Muscle of leg (tissue), 3 donors: ENCODE measurements at regions not wholly inside any gene's neighbourhood (a gene's known extent, or its start where the extent isn't known, plus 50 kb on each side); places are given as distances from the start of the nearest gene placed in this dataset.
"Not testable (repeated sequence)": the region's sequence is repeated elsewhere in the genome, so short reads cannot be mapped to it uniquely, and the experiment has no call there.

Source experiments
- DNase-seq: peaks from one replicate; pipeline ENCODE4 v3.0.0; 2013
- H3K27ac ChIP-seq: one replicate; pipeline ENCODE4 v1.5.1; 2013; ENCODE audit warnings: mild to moderate bottlenecking, low read length, control low read depth
- H3K27me3 ChIP-seq: one replicate; pipeline ENCODE4 v1.6.1; 2013; ENCODE audit warnings: low read length; ENCODE audit not compliant: control insufficient read depth, insufficient read depth
- H3K36me3 ChIP-seq: one replicate; pipeline ENCODE4 v1.6.1; 2013; ENCODE audit warnings: low read length; ENCODE audit not compliant: control insufficient read depth, insufficient read depth
- H3K4me1 ChIP-seq: one replicate; pipeline ENCODE4 v1.6.1; 2013; ENCODE audit warnings: low read length; ENCODE audit not compliant: control insufficient read depth, insufficient read depth
- H3K4me3 ChIP-seq: one replicate; pipeline ENCODE4 v1.5.1; 2013; ENCODE audit warnings: low read length, control low read depth
- H3K9me3 ChIP-seq: replicated peaks from 2 replicates; pipeline ENCODE4 v1.6.1; 2013; ENCODE audit warnings: low read depth, low read length; ENCODE audit not compliant: control insufficient read depth
- WGBS: methylation state at CpG from one replicate; pipeline ENCODE4 v1.1.5; 2013; ENCODE audit warnings: missing lambda C conversion rate; ENCODE audit not compliant: insufficient coverage; 5-methylcytosine and 5-hydroxymethylcytosine counted together

DNA sequence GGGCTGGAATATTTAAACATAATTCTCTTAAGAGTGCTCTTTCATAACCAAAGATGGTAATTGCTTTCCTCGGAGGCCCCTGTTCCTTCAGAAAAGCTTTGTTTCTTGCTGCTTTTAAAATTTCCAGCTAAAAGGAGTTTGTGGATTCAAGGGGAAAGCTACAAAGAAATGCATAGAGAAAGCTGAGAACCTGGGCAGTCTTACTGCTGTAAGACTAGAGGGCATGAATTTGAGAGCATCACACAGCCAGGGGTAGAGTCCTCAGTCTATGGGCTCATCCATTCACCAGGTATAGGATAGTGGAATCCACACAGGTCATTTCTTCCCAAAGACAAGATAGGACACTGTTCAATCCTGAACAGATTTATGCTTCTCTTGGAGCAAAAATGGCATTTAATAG is 186.3 kb upstream of the PLD5 start:
- no peaks in the 10 kb centered on the region for H3K27me3 ChIP-seq
- DNase-seq, result no peak
- H3K4me1 ChIP-seq, result no peaks in the 10 kb centered on the region
- no peaks in the 10 kb centered on the region for H3K36me3 ChIP-seq
- peaks cover 2% of the 10 kb centered on the region for H3K9me3 ChIP-seq
- no CpG with 5 or more reads among the region's 1 CpG for WGBS
- no peak overlapping the region for H3K4me3 ChIP-seq
- H3K27ac ChIP-seq, result no peak overlapping the region

DNA sequence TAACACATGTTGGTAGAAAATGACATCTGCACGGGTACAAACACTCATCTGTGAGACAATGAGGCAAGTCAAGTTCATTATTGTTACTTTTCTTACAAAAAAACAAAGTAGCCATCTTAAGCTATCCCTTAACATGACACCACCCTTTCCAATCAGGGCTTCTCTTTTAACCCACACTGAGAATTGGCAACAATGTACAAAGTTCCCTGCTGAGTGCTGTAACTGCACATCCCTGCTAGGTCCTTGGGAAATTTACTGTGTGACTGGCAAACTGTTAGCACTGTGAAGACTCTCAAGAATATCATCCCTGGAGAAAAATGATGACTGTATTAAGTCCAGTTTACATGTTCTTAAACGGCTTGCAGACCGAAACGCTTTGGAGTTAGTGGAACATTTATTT is 185.8 kb upstream of the PLD5 start:
- Histone ChIP-seq H3K4me1 (no peaks in the 10 kb centered on the region), H3K9me3 (peaks cover 2% of the 10 kb centered on the region), H3K27ac (no peak overlapping the region), H3K4me3 (no peak overlapping the region), H3K27me3 (no peaks in the 10 kb centered on the region), H3K36me3 (no peaks in the 10 kb centered on the region)
- no CpG with 5 or more reads among the region's 4 CpGs for WGBS
- DNase-seq, result no peak

DNA sequence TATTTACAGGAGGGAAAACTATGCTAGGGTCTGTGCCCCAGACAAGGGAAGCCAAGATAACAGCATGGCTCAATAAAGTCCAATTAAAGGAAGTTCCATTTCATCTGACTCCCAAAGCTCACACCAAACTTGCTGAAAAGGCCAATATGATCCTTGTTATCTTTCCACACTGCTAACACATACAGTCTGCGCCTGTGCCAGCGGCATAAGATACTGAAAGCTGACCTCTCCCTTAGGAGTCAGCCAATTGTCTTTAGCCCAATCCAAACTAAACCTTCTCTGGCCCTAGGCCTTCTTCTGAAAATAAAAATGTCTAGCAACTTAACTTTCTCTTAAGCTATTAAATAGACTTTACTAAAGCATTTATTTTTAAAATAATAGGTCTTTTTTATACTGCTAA is 179.0 kb upstream of the PLD5 start:
- DNase-seq, result peak; percentile 3
- Histone ChIP-seq H3K36me3 (no peaks in the 10 kb centered on the region), H3K27me3 (no peaks in the 10 kb centered on the region), H3K4me1 (no peaks in the 10 kb centered on the region), H3K4me3 (no peak overlapping the region), H3K27ac (no peak overlapping the region), H3K9me3 (no peaks in the 10 kb centered on the region)
- WGBS, result no CpG with 5 or more reads among the region's 2 CpGs

DNA sequence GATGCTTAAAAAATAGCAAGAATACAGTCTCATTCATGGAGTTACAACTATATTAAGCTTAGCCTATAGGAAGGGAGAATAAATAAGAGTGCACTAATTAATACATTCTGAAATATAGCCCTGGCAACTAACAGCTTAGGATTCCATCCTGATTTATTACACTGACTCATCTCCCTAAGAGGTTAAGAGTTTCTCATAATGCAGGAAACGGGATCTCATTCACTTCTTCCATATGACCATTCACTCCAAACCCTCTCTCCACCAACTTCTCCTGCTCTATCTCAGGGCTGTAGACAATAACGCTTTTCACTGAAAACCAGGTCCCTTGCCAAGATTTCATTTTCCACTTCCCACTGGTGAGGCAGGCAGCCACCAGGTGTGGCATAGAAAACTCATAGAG is 168.5 kb upstream of the PLD5 start:
- Histone ChIP-seq H3K9me3 (peaks cover 3% of the 10 kb centered on the region), H3K27ac (no peak overlapping the region), H3K4me3 (no peak overlapping the region), H3K4me1 (no peaks in the 10 kb centered on the region), H3K36me3 (no peaks in the 10 kb centered on the region), H3K27me3 (no peaks in the 10 kb centered on the region)
- 69% methylated on average over 2 of the region's 2 CpGs for WGBS
- DNase-seq, result no peak

DNA sequence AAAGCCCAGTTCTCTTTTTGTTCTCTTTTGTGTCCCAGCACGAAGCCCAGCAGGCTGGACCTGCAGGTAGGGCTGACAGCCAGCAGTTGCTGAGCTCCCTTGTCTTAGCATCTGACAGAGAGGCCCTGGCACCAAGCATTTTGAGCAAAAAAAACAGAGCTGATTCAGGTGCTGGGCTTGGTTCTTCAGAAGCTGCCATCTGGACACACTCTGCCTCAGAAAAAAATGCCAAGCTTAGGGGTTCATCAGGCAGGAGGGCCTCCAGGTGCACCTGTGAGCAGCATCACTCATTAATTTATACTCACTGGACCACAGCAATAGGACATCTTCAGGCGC is 167.1 kb upstream of the PLD5 start:
- no peak for DNase-seq
- 29% methylated on average over 1 of the region's 2 CpGs for WGBS
- Histone ChIP-seq H3K4me3 (no peak overlapping the region), H3K27ac (no peak overlapping the region), H3K4me1 (no peaks in the 10 kb centered on the region), H3K9me3 (peaks cover 3% of the 10 kb centered on the region), H3K27me3 (no peaks in the 10 kb centered on the region), H3K36me3 (no peaks in the 10 kb centered on the region)

DNA sequence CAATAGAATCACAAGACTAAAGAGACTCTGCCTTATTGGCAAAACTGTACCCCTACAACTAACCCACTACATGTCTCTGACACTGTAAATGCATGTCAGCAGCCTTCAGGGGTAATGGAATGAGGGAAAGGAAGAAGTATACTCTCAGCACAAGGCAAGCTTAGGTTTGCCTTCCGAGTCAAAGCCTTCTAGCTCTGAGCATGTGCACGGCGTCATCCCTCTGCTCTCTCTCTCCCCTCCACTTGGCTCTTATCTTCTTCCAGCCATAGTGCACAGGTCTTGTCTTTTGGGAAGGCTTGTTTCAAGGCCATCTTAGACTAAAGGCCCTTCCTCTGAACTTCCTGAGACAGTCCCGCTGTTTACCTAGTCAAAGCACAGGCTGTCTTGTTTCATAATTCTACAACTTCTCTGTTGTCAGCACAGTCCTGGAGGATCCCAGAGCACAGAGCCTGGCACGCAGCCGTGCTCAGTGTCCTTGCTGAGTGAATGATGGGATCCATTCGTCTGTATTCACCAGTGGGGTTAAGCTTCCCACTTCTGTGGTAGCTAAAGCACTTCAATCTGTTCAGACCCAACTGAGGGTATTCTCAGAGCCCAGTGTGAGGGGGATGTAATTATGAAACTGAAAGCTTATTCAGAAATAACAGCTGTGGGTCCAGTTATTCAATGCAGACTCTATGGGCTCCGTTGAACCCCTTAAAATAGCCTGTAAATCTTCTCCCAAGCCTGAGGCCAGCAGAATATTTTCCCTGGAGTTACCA is 166.5 kb upstream of the PLD5 start:
- Histone ChIP-seq H3K27me3 (no peaks in the 10 kb centered on the region), H3K36me3 (no peaks in the 10 kb centered on the region), H3K9me3 (peaks cover 3% of the 10 kb centered on the region), H3K27ac (no peak overlapping the region), H3K4me3 (no peak overlapping the region), H3K4me1 (no peaks in the 10 kb centered on the region)
- WGBS, result 52% methylated on average over 7 of the region's 8 CpGs
- DNase-seq, result no peak

DNA sequence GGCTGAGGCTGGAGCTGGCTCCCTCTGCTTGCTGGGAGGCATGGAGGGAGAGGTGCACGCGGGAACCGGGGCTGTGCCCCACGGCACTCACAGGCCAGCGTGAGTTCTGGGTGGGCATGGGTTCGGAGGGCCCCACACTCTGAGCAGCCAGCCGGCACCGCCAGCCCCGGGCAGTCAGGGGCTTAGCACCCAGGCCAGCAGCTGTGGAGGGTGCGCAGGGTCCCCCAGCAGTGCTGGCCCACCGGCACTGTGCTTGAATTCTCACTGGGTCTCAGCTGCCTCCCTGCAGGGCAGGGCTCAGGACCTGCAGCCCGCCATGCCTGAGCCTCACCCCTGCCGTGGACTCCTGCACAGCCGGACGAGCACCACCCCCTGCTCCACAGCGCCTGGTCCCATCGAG is 164.9 kb upstream of the PLD5 start:
- Histone ChIP-seq H3K9me3 (peaks cover 3% of the 10 kb centered on the region), H3K27me3 (no peaks in the 10 kb centered on the region), H3K4me1 (no peaks in the 10 kb centered on the region), H3K4me3 (no peak overlapping the region), H3K36me3 (no peaks in the 10 kb centered on the region), H3K27ac (no peak overlapping the region)
- DNase-seq, result no peak
- 87% methylated on average over 16 of the region's 17 CpGs for WGBS

DNA sequence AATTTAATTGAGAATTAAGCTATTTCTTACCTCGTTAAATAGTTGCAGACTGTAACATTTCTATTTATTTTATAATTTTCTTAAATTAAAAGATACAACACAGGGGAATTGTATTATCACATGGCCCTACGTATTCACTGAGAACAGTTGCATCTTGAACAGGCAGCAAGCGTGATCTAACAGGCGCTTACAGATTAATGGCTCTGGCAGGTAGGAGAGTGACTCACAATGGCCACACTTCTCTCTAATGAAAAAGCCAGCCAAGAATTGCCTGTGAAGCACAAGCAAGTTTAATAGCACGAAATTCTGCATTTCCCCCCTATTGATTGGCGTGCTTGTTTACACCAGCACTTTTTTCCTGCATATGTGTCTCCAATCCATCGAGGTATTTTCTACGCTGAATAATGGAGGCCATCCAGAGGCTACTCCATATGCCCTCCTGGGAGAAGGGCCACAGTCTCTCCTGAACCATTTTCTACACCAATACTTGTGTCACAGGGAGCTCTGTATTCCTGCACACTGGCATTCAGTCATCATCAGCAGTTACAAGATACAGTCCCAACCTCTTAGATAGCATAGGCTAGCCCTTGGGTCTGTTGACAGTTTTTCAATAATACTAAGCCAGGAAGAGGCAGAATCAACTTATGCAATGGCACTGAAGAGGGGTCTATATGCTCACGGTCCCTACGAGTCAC is 150.6 kb upstream of the PLD5 start:
- no peak for DNase-seq
- H3K4me3 ChIP-seq, result no peak overlapping the region
- H3K27ac ChIP-seq, result no peak overlapping the region
- no peaks in the 10 kb centered on the region for H3K9me3 ChIP-seq
- no peaks in the 10 kb centered on the region for H3K27me3 ChIP-seq
- 82% methylated on average over 5 of the region's 10 CpGs for WGBS
- no peaks in the 10 kb centered on the region for H3K4me1 ChIP-seq
- H3K36me3 ChIP-seq, result no peaks in the 10 kb centered on the region

DNA sequence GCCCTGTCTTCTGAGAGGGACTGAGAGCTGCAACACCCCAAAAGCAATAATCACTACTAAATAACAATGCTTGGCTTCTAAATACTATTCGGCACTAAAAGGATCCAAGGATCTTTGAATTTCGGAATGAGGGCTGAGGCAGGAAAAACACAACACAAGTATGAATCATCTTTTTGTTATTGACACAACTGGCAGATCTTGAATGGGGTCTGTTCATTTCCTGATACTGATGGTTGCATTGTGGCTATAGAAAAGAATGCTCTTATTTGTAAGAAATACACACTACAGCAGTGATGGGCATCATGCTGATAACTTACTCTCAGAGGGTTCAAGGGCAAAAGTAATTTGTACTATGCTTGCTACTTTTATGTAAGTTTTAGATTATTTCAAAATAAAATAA is 149.2 kb upstream of the PLD5 start:
- no peaks in the 10 kb centered on the region for H3K36me3 ChIP-seq
- no peaks in the 10 kb centered on the region for H3K27me3 ChIP-seq
- no peaks in the 10 kb centered on the region for H3K4me1 ChIP-seq
- no CpG with 5 or more reads among the region's 2 CpGs for WGBS
- no peak overlapping the region for H3K4me3 ChIP-seq
- H3K9me3 ChIP-seq, result no peaks in the 10 kb centered on the region
- DNase-seq, result no peak
- no peak overlapping the region for H3K27ac ChIP-seq

DNA sequence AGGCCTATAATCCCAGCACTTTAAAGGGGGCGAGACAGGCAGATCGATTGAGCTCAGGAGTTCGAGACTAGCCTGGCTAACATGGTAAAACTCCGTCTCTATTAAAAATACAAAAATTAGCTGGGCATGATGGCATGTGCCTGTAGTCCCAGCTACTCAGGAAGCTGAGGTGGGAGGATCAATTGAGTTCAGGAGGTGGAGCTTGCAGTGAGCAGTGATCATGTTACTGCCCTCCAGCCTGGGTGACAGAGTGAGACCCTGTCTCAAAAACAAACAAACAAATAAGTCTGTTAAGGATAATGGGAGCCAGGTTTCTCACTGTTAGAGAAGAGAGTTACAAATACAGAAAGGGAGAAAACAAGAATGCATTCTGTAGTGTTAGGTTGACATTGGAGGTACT is 148.7 kb upstream of the PLD5 start:
- H3K27me3 ChIP-seq, H3K4me3 ChIP-seq, H3K9me3 ChIP-seq, DNase-seq, H3K27ac ChIP-seq, H3K4me1 ChIP-seq, H3K36me3 ChIP-seq: not testable (repeated sequence)
- WGBS, result 100% methylated on average over 3 of the region's 4 CpGs
